ENCODE measurements at regions not wholly inside any gene's neighbourhood (a gene's known extent, or its start where the extent isn't known, plus 50 kb on each side); places are given as distances from the start of the nearest gene placed in this dataset.
"Not testable (repeated sequence)": the region's sequence is repeated elsewhere in the genome, so short reads cannot be mapped to it uniquely, and the experiment has no call there.

- H3K27me3 ChIP-seq = no peaks in the 10 kb centered on the region
- H3K9me3 ChIP-seq = no peaks in the 10 kb centered on the region
- no peak overlapping the region for H3K4me3 ChIP-seq (ENCODE audit: low read depth, low read length)
- H3K4me1 ChIP-seq = no peaks in the 10 kb centered on the region
- no peaks in the 10 kb centered on the region for H3K36me3 ChIP-seq
- no peak for TF ChIP-seq CTCF (IDR thresholded peaks at IDR 0.05; ENCODE audit: low read depth, low read length)
- no peak for DNase-seq
These were observed 196.7 kb downstream of the SHQ1 start for GRCh38 chr3:72651498-72651897.

GRCh38 chr3:72646263-72646662, 202.0 kb downstream of the SHQ1 start:
- Histone ChIP-seq H3K4me3 (ENCODE audit: low read depth, low read length) (no peak overlapping the region), H3K36me3 (no peaks in the 10 kb centered on the region), H3K9me3 (no peaks in the 10 kb centered on the region), H3K4me1 (no peaks in the 10 kb centered on the region; the same call in 1 of the 2 replicates), H3K27me3 (no peaks in the 10 kb centered on the region)
- TF ChIP-seq CTCF (IDR thresholded peaks at IDR 0.05; ENCODE audit: low read depth, low read length) = no peak
- DNase-seq = no peak

GRCh38 chr3:72643635-72644034, 204.6 kb downstream of the SHQ1 start:
- H3K36me3 ChIP-seq; H3K9me3 ChIP-seq; H3K27me3 ChIP-seq; DNase-seq; H3K4me3 ChIP-seq (ENCODE audit: low read depth, low read length); H3K4me1 ChIP-seq: not testable (repeated sequence)

- no peak for TF ChIP-seq CTCF (IDR thresholded peaks at IDR 0.05; ENCODE audit: low read depth, low read length)
- Histone ChIP-seq H3K9me3 (no peaks in the 10 kb centered on the region), H3K4me1 (no peaks in the 10 kb centered on the region; the same call in 1 of the 2 replicates)
These were observed 206.6 kb downstream of the SHQ1 start for GRCh38 chr3:72641684-72642083.

GRCh38 chr3:72641072-72641471, 207.2 kb downstream of the SHQ1 start:
- no peaks in the 10 kb centered on the region for H3K9me3 ChIP-seq
- H3K4me1 ChIP-seq = no peaks in the 10 kb centered on the region; the same call in 1 of the 2 replicates
- no peak overlapping the region for H3K4me3 ChIP-seq (ENCODE audit: low read depth, low read length)
- H3K36me3 ChIP-seq = no peaks in the 10 kb centered on the region
- no peak for DNase-seq
- H3K27me3 ChIP-seq = no peaks in the 10 kb centered on the region
- no peak for TF ChIP-seq CTCF (IDR thresholded peaks at IDR 0.05; ENCODE audit: low read depth, low read length)

More at GRCh38 chr3:72641684-72642083, 206.6 kb downstream of the SHQ1 start:
- DNase-seq = no peak
- no peaks in the 10 kb centered on the region for H3K27me3 ChIP-seq
- H3K4me3 ChIP-seq (ENCODE audit: low read depth, low read length) = no peak overlapping the region
- no peaks in the 10 kb centered on the region for H3K36me3 ChIP-seq

GRCh38 chr3:72636969-72637597, 211.2 kb downstream of the SHQ1 start:
- Histone ChIP-seq H3K4me1 (no peaks in the 10 kb centered on the region), H3K36me3 (no peaks in the 10 kb centered on the region), H3K4me3 (ENCODE audit: low read depth, low read length) (no peak overlapping the region), H3K9me3 (no peaks in the 10 kb centered on the region), H3K27me3 (no peaks in the 10 kb centered on the region)
- TF ChIP-seq CTCF (IDR thresholded peaks at IDR 0.05; ENCODE audit: low read depth, low read length) = no peak
- no peak for DNase-seq

Data from BE2C (cell line).